ENCODE measurements at regions not wholly inside any gene's neighbourhood (a gene's known extent, or its start where the extent isn't known, plus 50 kb on each side); places are given as distances from the start of the nearest gene placed in this dataset.

- H3K4me1 ChIP-seq (ENCODE audit: insufficient read depth, low read length), result no peaks in the 10 kb centered on the region
- no peak overlapping the region for H3K4me2 ChIP-seq (ENCODE audit: low read length)
- H3K27ac ChIP-seq (ENCODE audit: low read depth, low read length), result no peak overlapping the region
- H3K9me3 ChIP-seq (ENCODE audit: insufficient read depth, low read depth, low read length), result peaks cover 9% of the 10 kb centered on the region
- H3K4me3 ChIP-seq (ENCODE audit: insufficient read depth, low read depth, low read length), result no peak overlapping the region
- no peak for DNase-seq (ENCODE audit: low read depth)
- H3K27ac Mint-ChIP-seq (ENCODE audit: unreplicated experiment), result no peak overlapping the region
- H3K4me1 Mint-ChIP-seq (ENCODE audit: low read depth, unreplicated experiment), result no peaks in the 10 kb centered on the region
- no peak overlapping the region for H3K9ac ChIP-seq (ENCODE audit: low read length)
- no peak overlapping the region for H3K4me3 Mint-ChIP-seq (ENCODE audit: unreplicated experiment)
- peaks cover 4% of the 10 kb centered on the region for H3K9me3 Mint-ChIP-seq (ENCODE audit: unreplicated experiment)
- H3K36me3 Mint-ChIP-seq (ENCODE audit: low read depth, unreplicated experiment), result no peaks in the 10 kb centered on the region
- no peaks in the 10 kb centered on the region for H3K36me3 ChIP-seq (ENCODE audit: insufficient read depth, low read length)
- H3K79me2 ChIP-seq (ENCODE audit: insufficient read depth, low read length), result no peaks in the 10 kb centered on the region
- TF ChIP-seq EZH2 (IDR thresholded peaks at IDR 0.05; ENCODE audit: insufficient read depth, low read length) (no peak), CTCF (IDR thresholded peaks at IDR 0.05; ENCODE audit: insufficient read depth, low read depth, low read length) (no peak)
- no peaks in the 10 kb centered on the region for H4K20me1 ChIP-seq (ENCODE audit: insufficient read depth, low read length)
- H3K27me3 Mint-ChIP-seq (ENCODE audit: low read depth, unreplicated experiment), result peaks cover 9% of the 10 kb centered on the region
- H3K27me3 ChIP-seq (ENCODE audit: insufficient read depth, low read length), result no peaks in the 10 kb centered on the region
- no peak overlapping the region for H2AFZ ChIP-seq (ENCODE audit: low read depth, low read length)
- no peak for FAIRE-seq
Measured at GRCh38 chr14:96987086-96987474, 189.9 kb downstream of the VRK1 start.

GRCh38 chr14:96987771-96988170 is 190.6 kb downstream of the VRK1 start:
- H3K4me3 Mint-ChIP-seq (ENCODE audit: unreplicated experiment), result no peak overlapping the region
- Histone ChIP-seq H3K4me3 (ENCODE audit: insufficient read depth, low read depth, low read length) (no peak overlapping the region), H3K4me2 (ENCODE audit: low read length) (no peak overlapping the region), H3K27me3 (ENCODE audit: insufficient read depth, low read length) (no peaks in the 10 kb centered on the region), H3K27ac (ENCODE audit: low read depth, low read length) (no peak overlapping the region), H3K4me1 (ENCODE audit: insufficient read depth, low read length) (no peaks in the 10 kb centered on the region), H3K9ac (ENCODE audit: low read length) (no peak overlapping the region), H3K79me2 (ENCODE audit: insufficient read depth, low read length) (no peaks in the 10 kb centered on the region), H3K9me3 (ENCODE audit: insufficient read depth, low read depth, low read length) (peaks cover 9% of the 10 kb centered on the region), H2AFZ (ENCODE audit: low read depth, low read length) (no peak overlapping the region), H4K20me1 (ENCODE audit: insufficient read depth, low read length) (no peaks in the 10 kb centered on the region), H3K36me3 (ENCODE audit: insufficient read depth, low read length) (no peaks in the 10 kb centered on the region)
- FAIRE-seq (no peak), DNase-seq (ENCODE audit: low read depth) (no peak)
- no peaks in the 10 kb centered on the region for H3K36me3 Mint-ChIP-seq (ENCODE audit: low read depth, unreplicated experiment)
- no peaks in the 10 kb centered on the region for H3K4me1 Mint-ChIP-seq (ENCODE audit: low read depth, unreplicated experiment)
- peaks cover 9% of the 10 kb centered on the region for H3K27me3 Mint-ChIP-seq (ENCODE audit: low read depth, unreplicated experiment)
- TF ChIP-seq CTCF (IDR thresholded peaks at IDR 0.05; ENCODE audit: insufficient read depth, low read depth, low read length) (no peak), EZH2 (IDR thresholded peaks at IDR 0.05; ENCODE audit: insufficient read depth, low read length) (no peak)
- no peak overlapping the region for H3K27ac Mint-ChIP-seq (ENCODE audit: unreplicated experiment)
- peaks cover 4% of the 10 kb centered on the region for H3K9me3 Mint-ChIP-seq (ENCODE audit: unreplicated experiment)

- H3K27ac ChIP-seq (ENCODE audit: low read depth, low read length), result no peak overlapping the region
- H3K36me3 ChIP-seq (ENCODE audit: insufficient read depth, low read length), result no peaks in the 10 kb centered on the region
- FAIRE-seq (no peak), DNase-seq (ENCODE audit: low read depth) (no peak)
- peaks cover 4% of the 10 kb centered on the region for H3K9me3 Mint-ChIP-seq (ENCODE audit: unreplicated experiment)
- no peaks in the 10 kb centered on the region for H3K36me3 Mint-ChIP-seq (ENCODE audit: low read depth, unreplicated experiment)
- H3K4me3 ChIP-seq (ENCODE audit: insufficient read depth, low read depth, low read length), result no peak overlapping the region
- no peak overlapping the region for H3K9ac ChIP-seq (ENCODE audit: low read length)
- H3K4me3 Mint-ChIP-seq (ENCODE audit: unreplicated experiment), result no peak overlapping the region
- no peaks in the 10 kb centered on the region for H3K4me1 Mint-ChIP-seq (ENCODE audit: low read depth, unreplicated experiment)
- H3K27me3 ChIP-seq (ENCODE audit: insufficient read depth, low read length), result no peaks in the 10 kb centered on the region
- H3K79me2 ChIP-seq (ENCODE audit: insufficient read depth, low read length), result no peaks in the 10 kb centered on the region
- H4K20me1 ChIP-seq (ENCODE audit: insufficient read depth, low read length), result no peaks in the 10 kb centered on the region
- H3K27me3 Mint-ChIP-seq (ENCODE audit: low read depth, unreplicated experiment), result peaks cover 7% of the 10 kb centered on the region
- H2AFZ ChIP-seq (ENCODE audit: low read depth, low read length), result no peak overlapping the region
- TF ChIP-seq EZH2 (IDR thresholded peaks at IDR 0.05; ENCODE audit: insufficient read depth, low read length), result no peak
- TF ChIP-seq CTCF (IDR thresholded peaks at IDR 0.05; ENCODE audit: insufficient read depth, low read depth, low read length), result no peak
- H3K4me2 ChIP-seq (ENCODE audit: low read length), result no peak overlapping the region
- H3K9me3 ChIP-seq (ENCODE audit: insufficient read depth, low read depth, low read length), result peaks cover 5% of the 10 kb centered on the region
- H3K27ac Mint-ChIP-seq (ENCODE audit: unreplicated experiment), result no peak overlapping the region
- H3K4me1 ChIP-seq (ENCODE audit: insufficient read depth, low read length), result no peaks in the 10 kb centered on the region
Measured at GRCh38 chr14:96989306-96989705, 192.1 kb downstream of the VRK1 start.

All from astrocyte (in vitro differentiated cells and primary cell).